HG03520 (cell line): ENCODE measurements at regions not wholly inside any gene's neighbourhood (a gene's known extent, or its start where the extent isn't known, plus 50 kb on each side); places are given as distances from the start of the nearest gene placed in this dataset.
"Not testable (repeated sequence)": the region's sequence is repeated elsewhere in the genome, so short reads cannot be mapped to it uniquely, and the experiment has no call there.

ENCODE experiments used
- ATAC-seq: cut with Tn5 transposase; IDR thresholded peaks from one replicate; pipeline ENCODE4 v1.9.1; 2021; ENCODE audit warnings: mild to moderate bottlenecking, moderate library complexity; ENCODE audit not compliant: unreplicated experiment

GRCh38 chr2:120511947-120512710, 166.2 kb downstream of the INHBB start:
- no peak for ATAC-seq

GRCh38 chr2:120513776-120514357, 167.9 kb downstream of the INHBB start:
- no peak for ATAC-seq

GRCh38 chr2:120514521-120514920, 168.6 kb downstream of the INHBB start:
- ATAC-seq: no peak

- not testable (repeated sequence) for ATAC-seq
Observed at GRCh38 chr2:120515066-120515758, 169.3 kb downstream of the INHBB start.

GRCh38 chr2:120515759-120516678, 170.1 kb downstream of the INHBB start:
- ATAC-seq: no peak

- no peak for ATAC-seq
Observed at GRCh38 chr2:120516679-120517314, 170.9 kb downstream of the INHBB start.

GRCh38 chr2:120517751-120518469, 172.0 kb downstream of the INHBB start:
- no peak for ATAC-seq

GRCh38 chr2:120518819-120519218, 172.9 kb downstream of the INHBB start:
- no peak for ATAC-seq

- ATAC-seq: no peak
Observed at GRCh38 chr2:120519469-120519868, 173.5 kb downstream of the INHBB start.

GRCh38 chr2:120520454-120520853, 174.5 kb downstream of the INHBB start:
- no peak for ATAC-seq

- no peak for ATAC-seq
Observed at GRCh38 chr2:120520929-120521912, 175.3 kb downstream of the INHBB start.

GRCh38 chr2:120522151-120522751, 176.3 kb downstream of the INHBB start:
- no peak for ATAC-seq

- ATAC-seq: no peak
Observed at GRCh38 chr2:120523766-120524165, 177.8 kb downstream of the INHBB start.

GRCh38 chr2:120524174-120524573, 178.2 kb downstream of the INHBB start:
- no peak for ATAC-seq

- ATAC-seq: no peak
Observed at GRCh38 chr2:120525056-120526046, 179.4 kb downstream of the INHBB start.

GRCh38 chr2:120526047-120526562, 180.2 kb downstream of the INHBB start:
- ATAC-seq: no peak
